ENCODE measurements at regions not wholly inside any gene's neighbourhood (a gene's known extent, or its start where the extent isn't known, plus 50 kb on each side); places are given as distances from the start of the nearest gene placed in this dataset.

DNA sequence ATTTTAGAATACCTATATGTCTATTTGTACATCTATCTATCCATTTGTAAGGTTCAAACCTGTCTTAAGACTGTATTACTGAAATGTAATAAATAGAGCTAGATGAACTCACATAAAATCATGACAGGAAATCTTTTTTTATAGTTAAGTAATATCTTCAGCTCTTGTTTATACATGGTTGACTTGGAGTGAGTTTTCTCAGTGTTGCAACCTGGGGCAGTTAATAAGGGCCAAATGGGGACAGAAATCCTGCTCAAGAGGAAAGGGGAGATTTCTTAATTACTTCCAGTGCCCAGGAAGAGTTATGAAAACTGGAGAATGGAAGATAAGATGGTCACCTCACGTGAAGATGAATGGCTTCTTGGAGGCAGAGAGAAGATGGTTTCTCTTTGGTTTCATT is 265.1 kb upstream of the FBXL7 start:
- intact Hi-C loops (cut with DNase I) = no loop called here
- no peaks in the 10 kb centered on the region for H3K36me3 ChIP-seq (ENCODE audit: insufficient read depth in 1 of 2, low read depth in 1 of 2)
- H3K27me3 ChIP-seq (ENCODE audit: insufficient read depth in 3 of 3, low read length in 2 of 3) = no peaks in the 10 kb centered on the region
- H3K27ac ChIP-seq = no peak overlapping the region
- ATAC-seq (no peak), DNase-seq (no peak)
- no peaks in the 10 kb centered on the region for H3K4me1 ChIP-seq
- 81 to 95% (median 86%) methylated on average over 1 of the region's 1 CpG for WGBS, 3 donors
- no peak overlapping the region for H3K4me3 ChIP-seq
- H3K9me3 ChIP-seq = no peaks in the 10 kb centered on the region
- TF ChIP-seq, protein P1, sequence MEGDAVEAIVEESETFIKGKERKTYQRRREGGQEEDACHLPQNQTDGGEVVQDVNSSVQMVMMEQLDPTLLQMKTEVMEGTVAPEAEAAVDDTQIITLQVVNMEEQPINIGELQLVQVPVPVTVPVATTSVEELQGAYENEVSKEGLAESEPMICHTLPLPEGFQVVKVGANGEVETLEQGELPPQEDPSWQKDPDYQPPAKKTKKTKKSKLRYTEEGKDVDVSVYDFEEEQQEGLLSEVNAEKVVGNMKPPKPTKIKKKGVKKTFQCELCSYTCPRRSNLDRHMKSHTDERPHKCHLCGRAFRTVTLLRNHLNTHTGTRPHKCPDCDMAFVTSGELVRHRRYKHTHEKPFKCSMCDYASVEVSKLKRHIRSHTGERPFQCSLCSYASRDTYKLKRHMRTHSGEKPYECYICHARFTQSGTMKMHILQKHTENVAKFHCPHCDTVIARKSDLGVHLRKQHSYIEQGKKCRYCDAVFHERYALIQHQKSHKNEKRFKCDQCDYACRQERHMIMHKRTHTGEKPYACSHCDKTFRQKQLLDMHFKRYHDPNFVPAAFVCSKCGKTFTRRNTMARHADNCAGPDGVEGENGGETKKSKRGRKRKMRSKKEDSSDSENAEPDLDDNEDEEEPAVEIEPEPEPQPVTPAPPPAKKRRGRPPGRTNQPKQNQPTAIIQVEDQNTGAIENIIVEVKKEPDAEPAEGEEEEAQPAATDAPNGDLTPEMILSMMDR (IDR thresholded peaks at IDR 0.05) = no peak

DNA sequence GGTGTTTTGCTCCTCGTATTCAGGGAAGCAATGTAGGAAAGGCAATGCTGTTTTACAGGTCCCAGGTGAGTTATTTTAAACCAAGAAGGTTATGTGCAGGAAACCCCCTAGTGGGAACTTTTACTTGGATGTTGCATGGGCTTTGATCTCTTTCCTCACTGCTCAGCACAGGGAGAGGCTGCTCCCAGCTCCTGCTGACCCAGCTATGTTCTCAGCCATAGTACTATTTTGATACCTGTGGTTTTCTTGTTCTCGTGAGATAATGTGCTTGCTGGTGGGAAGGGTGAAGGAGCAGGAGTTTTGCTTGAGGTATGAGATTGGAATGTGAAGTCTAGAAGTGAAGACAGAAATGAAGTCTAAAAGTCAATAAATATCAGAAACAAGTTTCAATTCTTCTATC is 265.6 kb upstream of the FBXL7 start:
- DNase-seq (no peak), ATAC-seq (no peak)
- Histone ChIP-seq H3K27me3 (ENCODE audit: insufficient read depth in 3 of 3, low read length in 2 of 3) (no peaks in the 10 kb centered on the region), H3K27ac (no peak overlapping the region), H3K4me1 (no peaks in the 10 kb centered on the region), H3K36me3 (ENCODE audit: insufficient read depth in 1 of 2, low read depth in 1 of 2) (no peaks in the 10 kb centered on the region), H3K4me3 (no peak overlapping the region), H3K9me3 (no peaks in the 10 kb centered on the region)
- TF ChIP-seq, protein P1 (IDR thresholded peaks at IDR 0.05) = no peak
- intact Hi-C loops (cut with DNase I) = no loop called here
- WGBS, 3 donors = 53 to 64% (median 62%) methylated on average over 2 of the region's 2 CpGs

DNA sequence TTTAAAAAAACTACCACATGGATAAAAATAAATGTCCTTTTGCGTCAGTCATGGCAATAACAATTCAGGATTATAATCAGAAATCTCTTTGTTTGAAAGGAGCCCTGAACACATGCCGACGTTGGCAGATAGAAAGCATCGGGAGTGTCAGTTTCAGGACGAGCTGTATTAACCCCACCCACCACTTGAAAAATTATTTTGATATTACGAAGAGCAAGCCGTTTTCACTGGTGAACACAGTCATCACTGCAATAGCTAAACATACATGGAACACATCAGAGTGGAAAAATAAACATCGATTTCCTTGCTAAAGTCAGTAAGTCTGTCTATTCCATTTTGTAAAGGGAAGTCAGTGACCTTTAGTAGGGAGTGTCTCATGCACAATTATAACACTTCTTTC is 266.4 kb upstream of the FBXL7 start:
- intact Hi-C loops (cut with DNase I) = no loop called here

DNA sequence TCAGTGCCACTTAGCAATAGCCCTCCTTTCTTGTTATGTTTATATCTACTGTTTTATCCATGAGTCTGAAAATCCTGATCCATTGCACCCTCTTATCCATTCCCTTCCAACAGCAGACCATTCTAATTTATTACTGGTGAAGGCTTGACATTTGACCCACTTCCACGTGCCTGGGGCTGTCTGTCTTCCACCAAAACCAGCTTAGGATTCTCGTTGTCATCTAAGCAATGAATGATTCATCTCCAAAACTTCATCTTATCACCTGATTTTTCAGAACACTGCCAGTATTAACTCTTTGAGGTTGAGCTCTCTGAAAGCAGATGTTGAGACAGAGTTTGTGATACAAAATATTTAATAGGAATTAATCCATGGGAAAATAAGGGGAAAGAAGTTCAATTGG is 277.8 kb upstream of the FBXL7 start:
- Histone ChIP-seq H3K36me3 (ENCODE audit: insufficient read depth in 1 of 2, low read depth in 1 of 2) (no peaks in the 10 kb centered on the region), H3K4me1 (no peaks in the 10 kb centered on the region), H3K4me3 (no peak overlapping the region), H3K27ac (no peak overlapping the region), H3K9me3 (no peaks in the 10 kb centered on the region), H3K27me3 (ENCODE audit: insufficient read depth in 3 of 3, low read length in 2 of 3) (no peaks in the 10 kb centered on the region)
- no peak for ATAC-seq
- no peak for DNase-seq
- TF ChIP-seq, protein P1 (IDR thresholded peaks at IDR 0.05) = no peak
- intact Hi-C loops (cut with DNase I) = no loop called here
- 14 to 21% (median 17%) methylated on average over 2 of the region's 2 CpGs for WGBS, 3 donors

More for the DNA sequence above, 266.4 kb upstream of the FBXL7 start:
- Histone ChIP-seq H3K9me3 (no peaks in the 10 kb centered on the region), H3K27me3 (ENCODE audit: insufficient read depth in 3 of 3, low read length in 2 of 3) (no peaks in the 10 kb centered on the region), H3K4me3 (no peak overlapping the region), H3K27ac (no peak overlapping the region), H3K4me1 (no peaks in the 10 kb centered on the region), H3K36me3 (ENCODE audit: insufficient read depth in 1 of 2, low read depth in 1 of 2) (no peaks in the 10 kb centered on the region)
- TF ChIP-seq, protein P1 (IDR thresholded peaks at IDR 0.05) = no peak
- DNase-seq (no peak), ATAC-seq (no peak)
- 27 to 35% (median 30%) methylated on average over 8 of the region's 8 CpGs for whole genome bisulfite sequencing, 3 donors

DNA sequence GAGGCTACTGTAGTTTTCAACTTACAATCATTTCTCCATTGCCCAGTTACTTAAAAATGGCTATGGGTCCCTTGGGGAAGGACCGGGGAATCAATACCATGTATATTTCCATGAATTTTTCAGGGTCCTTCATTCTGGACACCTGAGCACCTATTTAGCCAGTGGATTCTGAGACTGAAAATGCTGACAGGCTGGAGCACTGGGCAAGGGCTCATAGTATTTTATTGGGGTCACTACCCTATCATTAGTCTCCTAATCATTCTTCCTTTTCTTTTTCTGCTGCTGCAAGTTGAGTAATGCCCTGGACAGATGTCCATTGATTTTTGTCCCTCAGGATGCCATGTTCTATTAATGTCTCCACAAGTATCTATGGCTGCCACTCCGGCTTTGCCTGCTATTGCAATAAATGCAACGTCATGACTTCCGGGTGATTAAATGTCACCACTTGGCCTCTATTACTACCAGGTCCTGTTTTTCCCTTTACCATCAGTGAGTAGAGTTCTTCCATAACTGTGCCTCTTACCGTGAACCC is 279.3 kb upstream of the FBXL7 start:
- Histone ChIP-seq H3K36me3 (ENCODE audit: insufficient read depth in 1 of 2, low read depth in 1 of 2) (no peaks in the 10 kb centered on the region), H3K4me1 (no peaks in the 10 kb centered on the region), H3K27me3 (ENCODE audit: insufficient read depth in 3 of 3, low read length in 2 of 3) (no peaks in the 10 kb centered on the region), H3K9me3 (no peaks in the 10 kb centered on the region), H3K4me3 (no peak overlapping the region), H3K27ac (no peak overlapping the region)
- TF ChIP-seq, protein P1 (IDR thresholded peaks at IDR 0.05) = no peak
- 84 to 86% (median 85%) methylated on average over 5 of the region's 5 CpGs for WGBS, 3 donors
- intact Hi-C loops (cut with DNase I) = no loop called here
- no peak for DNase-seq
- no peak for ATAC-seq
